ENCODE measurements at regions not wholly inside any gene's neighbourhood (a gene's known extent, or its start where the extent isn't known, plus 50 kb on each side); places are given as distances from the start of the nearest gene placed in this dataset.

DNA sequence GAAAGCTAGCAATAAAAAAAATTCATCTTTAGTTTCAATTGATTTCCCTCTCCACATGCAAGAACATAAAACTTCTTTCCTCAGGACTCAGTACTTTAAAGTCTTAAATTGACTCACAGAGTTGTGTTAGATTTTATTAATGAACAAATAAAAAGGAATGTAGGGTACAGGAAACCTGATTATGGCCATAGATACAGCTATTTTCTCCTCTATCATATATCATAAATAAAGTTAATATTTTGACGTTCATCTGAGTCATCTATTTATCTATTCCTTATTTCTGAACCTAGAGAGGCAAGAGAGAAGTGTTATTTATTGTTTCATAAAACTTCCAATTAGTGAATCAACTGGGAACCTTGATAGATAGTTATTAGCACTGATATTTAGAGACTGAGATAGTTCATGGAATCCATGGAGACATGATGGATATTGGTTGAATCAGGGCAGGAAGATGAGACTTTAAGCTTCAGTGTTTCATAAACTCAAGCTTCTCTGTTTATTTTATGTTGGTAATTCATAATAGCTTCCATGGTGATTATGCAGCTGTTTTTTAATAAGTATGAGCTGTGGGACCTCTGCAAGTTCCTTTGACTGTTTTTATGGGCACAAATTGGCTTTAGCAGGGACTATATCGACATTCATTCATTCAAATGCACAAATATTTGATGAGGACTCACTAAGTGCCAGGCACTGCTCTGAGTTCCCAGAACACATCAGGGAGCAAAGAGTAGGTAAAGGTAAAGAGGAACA is 143.5 kb upstream of the TGFBR2 start:
- H3K9me3 ChIP-seq, result peaks cover 14% of the 10 kb centered on the region; the same call in 1 of the 2 replicates
- no peak overlapping the region for H3K9ac ChIP-seq
- no peaks in the 10 kb centered on the region for H4K20me1 ChIP-seq
- no peak overlapping the region for H3K4me2 ChIP-seq
- H3K4me3 ChIP-seq, result no peak overlapping the region
- TF ChIP-seq Cebpa-rat (IDR thresholded peaks at IDR 0.05), result no peak
- no peaks in the 10 kb centered on the region for H3K4me1 ChIP-seq
- H3K27ac ChIP-seq, result no peak overlapping the region
- H3K27me3 ChIP-seq, result no peaks in the 10 kb centered on the region
- H3K36me3 ChIP-seq, result no peaks in the 10 kb centered on the region

DNA sequence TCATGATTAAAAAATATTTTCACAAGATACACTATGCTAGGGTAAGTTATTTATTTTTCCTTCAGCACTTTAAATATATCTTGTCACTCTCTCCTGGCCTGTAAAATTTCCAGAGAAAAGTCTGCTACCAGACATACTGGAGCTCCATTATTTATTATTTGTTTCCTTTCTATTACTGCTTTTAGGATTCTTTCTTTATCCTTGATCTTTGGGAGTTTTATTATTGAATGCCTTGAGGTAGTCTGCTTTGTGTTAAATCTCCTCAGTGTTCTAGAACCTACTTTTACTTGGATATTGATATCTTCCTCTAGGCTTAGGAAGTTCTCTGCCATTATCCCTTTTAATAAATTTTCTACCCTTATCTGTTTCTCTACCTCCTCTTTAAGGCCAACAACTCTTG is 142.0 kb upstream of the TGFBR2 start:
- no peak overlapping the region for H3K4me2 ChIP-seq
- H3K27ac ChIP-seq, result no peak overlapping the region
- peaks cover 14% of the 10 kb centered on the region; the same call in 1 of the 2 replicates for H3K9me3 ChIP-seq
- H3K27me3 ChIP-seq, result no peaks in the 10 kb centered on the region
- TF ChIP-seq Cebpa-rat (IDR thresholded peaks at IDR 0.05), result no peak
- no peaks in the 10 kb centered on the region for H4K20me1 ChIP-seq
- H3K4me3 ChIP-seq, result no peak overlapping the region
- no peak overlapping the region for H3K9ac ChIP-seq
- no peaks in the 10 kb centered on the region for H3K36me3 ChIP-seq
- no peaks in the 10 kb centered on the region for H3K4me1 ChIP-seq

DNA sequence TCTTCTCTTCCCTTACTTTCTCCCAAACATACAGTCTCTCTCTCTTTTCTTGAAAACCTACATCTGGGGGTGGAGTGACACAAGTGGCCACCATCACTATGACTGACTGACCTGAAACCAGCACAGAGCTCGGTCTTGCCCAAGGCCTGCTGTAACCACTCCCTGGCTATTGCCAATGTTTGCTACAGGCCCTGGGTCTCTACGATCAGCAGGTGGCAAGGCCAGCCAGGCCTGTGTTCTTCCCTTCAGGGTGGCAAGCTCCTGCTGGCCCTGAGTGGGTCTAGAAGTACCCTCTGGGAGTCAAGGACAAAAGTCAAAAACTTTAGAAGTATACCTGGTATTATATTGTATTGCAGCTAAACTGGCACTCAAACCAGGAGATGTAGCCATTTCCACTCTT is 140.9 kb upstream of the TGFBR2 start:
- Histone ChIP-seq H3K27ac (no peak overlapping the region), H3K36me3 (no peaks in the 10 kb centered on the region)

DNA sequence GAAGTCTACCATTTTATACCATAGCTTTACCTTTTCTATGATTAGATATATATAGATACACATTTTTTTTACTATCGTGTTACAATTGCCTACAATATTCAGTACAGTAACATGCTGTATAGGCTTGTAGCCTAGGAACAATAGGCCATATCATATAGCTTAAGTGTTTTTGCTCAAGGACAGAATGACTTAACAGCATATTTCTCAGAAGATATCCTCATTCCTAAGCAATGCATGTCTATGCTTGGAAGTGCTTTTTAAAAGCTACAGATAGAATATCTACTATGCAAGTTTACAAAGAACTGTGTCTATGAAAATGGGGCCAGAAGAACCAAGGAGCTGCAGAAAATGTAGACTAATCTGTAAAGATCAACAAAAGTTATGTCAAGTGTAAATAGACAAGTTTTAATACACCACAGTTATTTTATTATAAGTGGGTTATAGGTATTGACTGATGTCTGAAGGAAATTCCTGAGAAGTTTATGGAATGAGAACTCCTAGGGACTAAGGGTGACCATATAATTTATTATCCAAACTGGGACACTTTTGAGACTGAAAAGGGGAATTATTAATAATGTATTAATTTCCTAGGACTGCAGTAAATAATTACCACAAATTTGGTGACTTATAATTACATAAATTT is 138.7 kb upstream of the TGFBR2 start:
- no peaks in the 10 kb centered on the region for H4K20me1 ChIP-seq
- no peak overlapping the region for H3K27ac ChIP-seq
- H3K27me3 ChIP-seq, result no peaks in the 10 kb centered on the region
- no peak overlapping the region for H3K4me2 ChIP-seq
- TF ChIP-seq Cebpa-rat (IDR thresholded peaks at IDR 0.05), result no peak
- no peak overlapping the region for H3K9ac ChIP-seq
- H3K4me3 ChIP-seq, result no peak overlapping the region
- H3K36me3 ChIP-seq, result no peaks in the 10 kb centered on the region
- H3K4me1 ChIP-seq, result no peaks in the 10 kb centered on the region
- peaks cover 14% of the 10 kb centered on the region; the same call in 1 of the 2 replicates for H3K9me3 ChIP-seq

More for the DNA sequence above, 140.9 kb upstream of the TGFBR2 start:
- Histone ChIP-seq H4K20me1 (no peaks in the 10 kb centered on the region), H3K4me3 (no peak overlapping the region), H3K4me1 (no peaks in the 10 kb centered on the region), H3K9ac (no peak overlapping the region), H3K4me2 (no peak overlapping the region), H3K27me3 (no peaks in the 10 kb centered on the region), H3K9me3 (peaks cover 14% of the 10 kb centered on the region; the same call in 1 of the 2 replicates)
- TF ChIP-seq Cebpa-rat (IDR thresholded peaks at IDR 0.05), result no peak

DNA sequence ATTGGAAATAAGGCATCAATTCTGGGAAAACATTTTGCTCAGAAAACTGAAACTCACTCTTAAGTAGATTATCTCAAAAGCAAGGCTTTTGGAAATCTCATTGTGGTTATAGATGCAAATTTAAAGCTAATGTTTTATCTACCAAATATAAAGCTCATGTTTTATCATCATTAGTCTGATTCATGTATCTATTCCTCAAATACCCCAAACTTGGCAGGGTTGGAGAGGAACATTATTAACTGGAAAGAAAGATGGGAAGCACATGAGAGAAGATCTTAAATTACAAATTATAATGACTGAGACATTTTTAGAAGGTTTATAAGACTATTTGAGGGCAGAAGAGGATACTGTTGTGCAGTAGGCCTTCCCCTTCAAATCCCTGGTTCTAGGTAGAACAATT is 137.3 kb upstream of the TGFBR2 start:
- no peak for TF ChIP-seq Cebpa-rat (IDR thresholded peaks at IDR 0.05)
- Histone ChIP-seq H3K9ac (no peak overlapping the region), H4K20me1 (no peaks in the 10 kb centered on the region), H3K36me3 (no peaks in the 10 kb centered on the region), H3K4me1 (no peaks in the 10 kb centered on the region), H3K27me3 (no peaks in the 10 kb centered on the region), H3K4me3 (no peak overlapping the region), H3K4me2 (no peak overlapping the region), H3K27ac (no peak overlapping the region), H3K9me3 (peaks cover 14% of the 10 kb centered on the region; the same call in 1 of the 2 replicates)

DNA sequence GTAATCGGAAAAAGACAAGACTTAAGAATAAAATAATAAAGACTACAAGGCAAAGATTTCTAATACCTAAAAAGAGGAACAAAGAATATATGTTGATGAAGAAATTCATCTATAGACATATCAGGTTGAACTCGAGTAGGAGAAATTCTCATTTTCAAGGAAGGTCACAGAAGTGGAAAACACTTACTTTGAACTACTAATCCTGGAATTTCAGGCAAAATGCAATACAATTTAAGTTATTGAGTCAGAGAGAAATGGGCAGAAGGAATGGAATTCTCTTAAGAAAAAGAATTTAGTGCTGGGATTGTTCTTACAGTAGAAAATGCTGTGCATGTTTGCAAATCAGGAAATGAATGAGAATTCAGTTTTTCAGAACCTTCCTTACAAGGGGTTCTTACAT is 135.9 kb upstream of the TGFBR2 start:
- no peak for TF ChIP-seq Cebpa-rat (IDR thresholded peaks at IDR 0.05)
- Histone ChIP-seq H3K27ac (no peak overlapping the region), H3K9me3 (peaks cover 9% of the 10 kb centered on the region; the same call in 1 of the 2 replicates), H3K4me1 (no peaks in the 10 kb centered on the region), H4K20me1 (no peaks in the 10 kb centered on the region), H3K9ac (no peak overlapping the region), H3K4me2 (no peak overlapping the region), H3K4me3 (no peak overlapping the region), H3K36me3 (no peaks in the 10 kb centered on the region), H3K27me3 (no peaks in the 10 kb centered on the region)

DNA sequence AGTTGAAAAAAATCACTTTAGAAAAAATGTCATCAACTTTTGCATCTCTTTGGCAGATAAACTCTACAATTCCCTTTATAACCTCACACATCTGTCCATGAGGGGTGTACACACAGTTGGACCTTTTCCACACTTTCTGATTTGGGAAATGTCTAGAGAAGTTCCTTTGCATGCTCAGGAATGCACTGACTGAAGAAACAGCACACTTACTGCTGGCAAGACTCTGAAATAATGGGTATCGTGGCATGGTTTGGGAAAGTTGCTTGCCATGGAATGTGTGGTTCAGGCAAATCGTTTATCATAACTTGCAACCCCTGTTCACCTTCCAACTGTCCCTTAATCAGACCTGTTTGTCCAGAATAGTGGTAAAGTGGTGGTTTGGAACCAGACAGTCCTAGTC is 135.3 kb upstream of the TGFBR2 start:
- no peaks in the 10 kb centered on the region for H3K36me3 ChIP-seq
- H3K27ac ChIP-seq, result no peak overlapping the region
- H3K4me2 ChIP-seq, result no peak overlapping the region
- H4K20me1 ChIP-seq, result no peaks in the 10 kb centered on the region
- H3K9me3 ChIP-seq, result peaks cover 3% of the 10 kb centered on the region; the same call in 1 of the 2 replicates
- TF ChIP-seq Cebpa-rat (IDR thresholded peaks at IDR 0.05), result no peak
- H3K4me3 ChIP-seq, result no peak overlapping the region
- no peak overlapping the region for H3K9ac ChIP-seq
- H3K4me1 ChIP-seq, result no peaks in the 10 kb centered on the region
- H3K27me3 ChIP-seq, result no peaks in the 10 kb centered on the region

DNA sequence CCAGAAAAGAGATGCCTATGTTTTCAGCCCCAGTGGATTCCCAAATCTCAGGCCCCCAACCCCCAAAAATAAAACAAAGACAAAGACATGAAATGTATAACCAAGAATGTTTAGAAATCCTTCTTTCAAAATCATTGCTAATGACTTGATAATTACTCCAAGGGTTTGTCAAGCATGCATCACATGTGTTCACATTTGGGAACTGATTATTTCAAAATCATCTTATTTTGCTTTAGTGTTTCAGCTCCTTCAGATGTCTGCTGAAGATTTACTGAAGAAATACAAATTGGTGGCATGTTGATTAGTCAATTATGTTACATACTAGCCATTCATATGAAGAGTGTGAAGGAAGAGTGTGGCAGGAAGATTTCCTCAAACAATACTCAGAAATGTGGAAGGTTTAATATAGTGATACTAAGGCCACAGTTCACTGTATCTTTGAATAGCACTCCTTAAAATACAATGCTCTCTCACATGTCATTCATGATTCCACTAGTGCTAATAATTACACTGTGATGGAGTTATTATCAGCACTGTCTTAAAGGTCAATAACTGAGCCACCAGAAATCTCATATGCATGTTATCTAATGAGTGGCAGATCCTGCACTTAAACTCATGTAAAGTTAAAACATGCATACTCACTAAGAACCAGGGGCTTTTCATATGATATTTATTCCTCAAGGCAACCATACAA is 134.5 kb upstream of the TGFBR2 start:
- Histone ChIP-seq H3K4me2 (no peak overlapping the region), H4K20me1 (no peaks in the 10 kb centered on the region), H3K27ac (no peak overlapping the region), H3K4me3 (no peak overlapping the region), H3K9ac (no peak overlapping the region), H3K9me3 (no peaks in the 10 kb centered on the region), H3K27me3 (no peaks in the 10 kb centered on the region), H3K4me1 (peaks cover under 1% of the 10 kb centered on the region; the same call in 1 of the 2 replicates), H3K36me3 (no peaks in the 10 kb centered on the region)
- TF ChIP-seq Cebpa-rat (IDR thresholded peaks at IDR 0.05), result no peak

DNA sequence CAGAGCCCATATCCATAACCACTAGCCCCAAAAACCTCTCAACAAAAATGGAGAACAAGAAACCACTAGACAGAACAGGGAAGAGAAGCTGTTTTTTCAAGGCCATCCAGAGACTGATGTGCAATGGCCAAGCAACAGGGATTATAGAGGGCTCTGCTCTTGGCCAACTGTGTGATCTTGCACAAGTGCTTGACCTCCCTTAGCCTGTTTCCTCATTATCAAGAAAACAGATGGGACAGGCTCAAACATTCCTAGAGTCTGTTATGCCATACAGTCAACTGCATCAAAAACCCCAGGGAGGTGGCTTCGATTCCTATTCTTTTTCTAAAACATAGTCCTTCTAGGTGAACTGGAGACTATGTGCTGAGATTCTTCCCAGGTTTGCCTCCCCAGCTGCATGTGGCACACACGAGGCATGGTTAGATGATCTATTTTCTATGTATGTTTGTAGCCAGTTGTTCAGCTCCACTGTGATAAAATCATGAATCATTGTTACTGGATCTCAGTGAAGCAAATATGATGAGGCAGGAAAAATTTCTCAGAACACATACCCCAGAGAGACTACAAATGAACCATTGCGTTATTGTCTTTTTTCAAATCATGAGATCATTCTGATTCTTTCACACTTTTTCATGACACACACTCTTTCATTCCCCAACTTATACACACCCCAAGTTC is 132.9 kb upstream of the TGFBR2 start:
- Histone ChIP-seq H3K36me3 (no peaks in the 10 kb centered on the region), H3K4me2 (no peak overlapping the region), H3K27me3 (no peaks in the 10 kb centered on the region), H3K9ac (no peak overlapping the region), H3K9me3 (no peaks in the 10 kb centered on the region), H3K4me1 (peaks cover 16% of the 10 kb centered on the region), H3K4me3 (no peak overlapping the region), H4K20me1 (no peaks in the 10 kb centered on the region), H3K27ac (no peak overlapping the region)
- no peak for TF ChIP-seq Cebpa-rat (IDR thresholded peaks at IDR 0.05)
